GM23338 (cell line): ENCODE measurements at regions not wholly inside any gene's neighbourhood (a gene's known extent, or its start where the extent isn't known, plus 50 kb on each side); places are given as distances from the start of the nearest gene placed in this dataset.

Source experiments
- ATAC-seq: fragments of 200-7000 bp; cut with Tn5 transposase; 3 replicates; pipeline ENCODE4 v1.9.1; 2020
- DNase-seq: peaks from one replicate; pipeline ENCODE4 v3.0.0-alpha.2; 2015; ENCODE audit warnings: low spot score
- H2AFZ ChIP-seq: fragments of 200-600 bp; sonication (generic); 2 replicates; pipeline ENCODE4 v1.8.0; 2016; ENCODE audit warnings: antibody characterized with exemption, mild to moderate bottlenecking, moderate library complexity
- H3F3A ChIP-seq: fragments of 200-600 bp; sonication (generic); replicated peaks from 2 replicates; pipeline ENCODE4 v1.8.0; 2017; ENCODE audit warnings: antibody characterized with exemption, mixed run types, low read depth
- H3K27ac ChIP-seq: fragments of 200-600 bp; sonication (generic); 2 replicates; pipeline ENCODE4 v1.6.1; 2016; ENCODE audit warnings: low read depth
- H3K27me3 ChIP-seq: fragments of 200-600 bp; sonication (generic); 2 replicates; pipeline ENCODE4 v1.8.0; 2016; ENCODE audit warnings: mild to moderate bottlenecking, mixed run types, moderate library complexity; ENCODE audit not compliant: insufficient read depth
- H3K36me3 ChIP-seq: fragments of 200-600 bp; sonication (generic); 2 replicates; pipeline ENCODE4 v1.8.0; 2016; ENCODE audit warnings: mild to moderate bottlenecking; ENCODE audit not compliant: insufficient read depth
- H3K4me1 ChIP-seq: fragments of 200-600 bp; sonication (generic); 2 replicates; pipeline ENCODE4 v1.8.0; 2016; ENCODE audit warnings: mild to moderate bottlenecking, moderate library complexity; ENCODE audit not compliant: insufficient read depth
- H3K4me2 ChIP-seq: fragments of 200-600 bp; sonication (generic); 2 replicates; pipeline ENCODE4 v1.7.1; 2017; ENCODE audit warnings: mixed run types
- H3K4me3 ChIP-seq: fragments of 200-600 bp; sonication (generic); 2 replicates; pipeline ENCODE4 v1.6.1; 2016; ENCODE audit warnings: mixed run types
- H3K79me2 ChIP-seq: fragments of 200-600 bp; sonication (generic); replicated peaks from 2 replicates; pipeline ENCODE4 v1.8.0; 2017; ENCODE audit warnings: mild to moderate bottlenecking; ENCODE audit not compliant: insufficient read depth
- H3K9me2 ChIP-seq: fragments of 200-600 bp; sonication (generic); 2 replicates; pipeline ENCODE4 v1.8.0; 2017; ENCODE audit not compliant: insufficient read depth
- H4K20me1 ChIP-seq: fragments of 200-600 bp; sonication (generic); replicated peaks from 2 replicates; pipeline ENCODE4 v1.8.0; 2017; ENCODE audit warnings: mild to moderate bottlenecking; ENCODE audit not compliant: insufficient read depth
- H3K27ac Mint-ChIP-seq: 2 replicates; pipeline ENCODE4 v1.8.0; 2020; ENCODE audit warnings: inconsistent platforms, mild to moderate bottlenecking, moderate library complexity, mixed read lengths
- H3K27me3 Mint-ChIP-seq: 3 replicates; pipeline ENCODE4 v1.8.0; 2022; ENCODE audit warnings: low read depth, mild to moderate bottlenecking, moderate library complexity, mixed read lengths, inconsistent platforms; ENCODE audit not compliant: insufficient read depth, poor library complexity
- H3K36me3 Mint-ChIP-seq: 3 replicates; pipeline ENCODE4 v1.8.0; 2021; ENCODE audit warnings: low read depth, mild to moderate bottlenecking, inconsistent platforms, moderate library complexity, mixed read lengths
- H3K4me1 Mint-ChIP-seq: 3 replicates; pipeline ENCODE4 v1.8.0; 2020; ENCODE audit warnings: mild to moderate bottlenecking, inconsistent platforms, mixed read lengths
- H3K4me3 Mint-ChIP-seq: 3 replicates; pipeline ENCODE4 v1.8.0; 2021; ENCODE audit warnings: moderate library complexity, mild to moderate bottlenecking, inconsistent platforms, mixed read lengths
- H3K9me3 Mint-ChIP-seq: 3 replicates; pipeline ENCODE4 v1.8.0; 2020; ENCODE audit warnings: moderate library complexity, mild to moderate bottlenecking, inconsistent platforms, mixed read lengths
- CTCF ChIP-seq, 2 experiments: fragments of 200-600 bp in 1 of 2; sonication (generic) in 1 of 2; conservative IDR thresholded peaks; 2 replicates each; pipeline versions ENCODE4 v1.5.1 to v1.6.1; 2016 to 2017; ENCODE audit warnings: antibody characterized with exemption in 2 of 2, low read depth in 2 of 2, mild to moderate bottlenecking in 2 of 2, moderate library complexity in 1 of 2
- EZH2 ChIP-seq: fragments of 200-600 bp; sonication (generic); IDR thresholded peaks from one replicate; pipeline ENCODE4 v1.8.0; 2017; ENCODE audit warnings: antibody characterized with exemption, mild to moderate bottlenecking, low read depth; ENCODE audit not compliant: unreplicated experiment
- JUNB ChIP-seq: IDR thresholded peaks from one replicate; pipeline ENCODE4 v1.6.1; 2016; ENCODE audit warnings: antibody characterized with exemption; ENCODE audit not compliant: unreplicated experiment
- NANOG ChIP-seq: IDR thresholded peaks from 2 replicates; pipeline ENCODE4 v1.6.1; 2016; ENCODE audit warnings: antibody characterized with exemption, borderline replicate concordance
- POLR2AphosphoS5 ChIP-seq: IDR thresholded peaks from 2 replicates; pipeline ENCODE4 v1.6.1; 2016; ENCODE audit warnings: antibody characterized with exemption, low read depth
- ZNF114 ChIP-seq: fragments of 250-450 bp; sonication (Bioruptor Pico); IDR thresholded peaks from 2 replicates; pipeline ENCODE4 v1.5.0; 2020; ENCODE audit warnings: mild to moderate bottlenecking, moderate library complexity
- ZNF331 ChIP-seq: fragments of 250-450 bp; sonication (Bioruptor Pico); IDR thresholded peaks from 2 replicates; pipeline ENCODE4 v1.5.0; 2020; ENCODE audit warnings: low read depth, mild to moderate bottlenecking, moderate library complexity
- ZNF462 ChIP-seq: fragments of 250-450 bp; sonication (Bioruptor Pico); IDR thresholded peaks from 2 replicates; pipeline ENCODE4 v1.5.0; 2020; ENCODE audit warnings: mild to moderate bottlenecking, moderate library complexity
- TF ChIP-seq, protein P1 (sequence below): IDR thresholded peaks from one replicate; pipeline ENCODE4 v1.6.1; 2018; ENCODE audit warnings: antibody characterized with exemption; ENCODE audit not compliant: unreplicated experiment
- TF ChIP-seq, protein P2 (sequence below): IDR thresholded peaks from 2 replicates; pipeline ENCODE4 v1.6.1; 2016; ENCODE audit warnings: antibody characterized with exemption

DNA sequence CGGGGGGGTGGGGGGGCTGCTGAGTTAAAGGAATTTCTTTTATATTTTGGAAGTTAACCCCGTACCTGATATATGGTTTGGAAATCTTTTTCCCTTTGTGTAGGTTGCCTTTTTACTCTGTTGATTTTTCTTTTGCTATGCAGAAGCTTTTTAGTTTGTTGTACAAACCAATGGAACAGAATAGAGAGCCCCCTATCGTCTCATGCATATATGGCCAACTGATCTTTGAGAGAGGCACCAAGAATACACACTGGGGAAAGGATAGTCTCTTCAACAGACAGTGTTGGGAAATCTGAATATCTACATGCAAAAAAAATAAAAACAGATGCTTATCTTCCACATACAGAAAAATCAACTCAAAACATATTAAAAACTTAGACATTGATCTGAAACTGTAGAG lies 647.8 kb upstream of the KLHL29 start:
- Histone ChIP-seq H3F3A (no peaks in the 10 kb centered on the region), H3K4me1 (no peaks in the 10 kb centered on the region), H3K27me3 (no peaks in the 10 kb centered on the region), H3K9me2 (no peaks in the 10 kb centered on the region), H3K27ac (no peak overlapping the region), H3K36me3 (no peaks in the 10 kb centered on the region), H4K20me1 (no peaks in the 10 kb centered on the region), H3K79me2 (no peaks in the 10 kb centered on the region), H3K4me3 (no peak overlapping the region), H2AFZ (no peak overlapping the region), H3K4me2 (no peak overlapping the region)
- H3K4me1 Mint-ChIP-seq = no peaks in the 10 kb centered on the region
- H3K9me3 Mint-ChIP-seq = peaks cover 5% of the 10 kb centered on the region; the same call in 1 of the 3 replicates
- peak; percentile 2 for DNase-seq
- no peak overlapping the region for H3K4me3 Mint-ChIP-seq
- no peak for ATAC-seq
- no peak overlapping the region for H3K27ac Mint-ChIP-seq
- H3K36me3 Mint-ChIP-seq = peaks cover 3% of the 10 kb centered on the region; the same call in 1 of the 3 replicates
- no peaks in the 10 kb centered on the region for H3K27me3 Mint-ChIP-seq
- TF ChIP-seq CTCF (conservative IDR thresholded peaks at IDR 0.05; ENCODE audit: low read depth in 2 of 2) = peak; percentile 28 to 29; a peak in 3 of 4 replicates
- no peak for TF ChIP-seq ZNF114 (CRISPR knock-in tag)

DNA sequence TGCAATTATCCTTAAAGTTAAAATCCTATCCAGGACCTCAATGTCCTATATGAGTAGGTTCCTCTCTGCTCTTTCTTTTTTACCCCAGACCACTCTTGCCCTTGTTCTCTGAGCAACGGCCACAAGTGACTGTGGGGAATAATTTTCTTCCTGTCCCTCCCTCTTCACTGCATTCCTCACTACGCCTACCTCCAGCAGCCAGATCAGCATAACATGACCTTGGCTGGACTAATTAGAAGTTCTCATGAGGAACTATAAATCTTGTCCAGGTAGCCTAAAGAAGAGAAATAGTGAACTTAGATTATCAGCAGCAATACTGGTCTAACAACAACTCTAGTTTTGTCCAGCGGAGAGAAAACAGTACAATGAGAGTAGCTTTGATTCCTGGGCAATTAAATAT lies 643.8 kb upstream of the KLHL29 start:
- no peaks in the 10 kb centered on the region for H3F3A ChIP-seq
- peaks cover 1% of the 10 kb centered on the region for H3K27me3 Mint-ChIP-seq
- no peak overlapping the region for H3K27ac ChIP-seq
- no peak overlapping the region for H3K4me3 ChIP-seq
- H3K36me3 Mint-ChIP-seq = no peaks in the 10 kb centered on the region
- no peak overlapping the region for H3K4me3 Mint-ChIP-seq
- no peak overlapping the region for H3K27ac Mint-ChIP-seq
- no peak for DNase-seq
- 0 out of 2 replicates have a peak, but pooled peaks cover 5% of the 10 kb centered on the region for H3K9me2 ChIP-seq
- no peaks in the 10 kb centered on the region for H3K9me3 Mint-ChIP-seq
- no peak for ATAC-seq
- no peaks in the 10 kb centered on the region for H3K4me1 Mint-ChIP-seq
- no peaks in the 10 kb centered on the region for H3K27me3 ChIP-seq
- no peaks in the 10 kb centered on the region for H3K4me1 ChIP-seq
- no peak overlapping the region for H3K4me2 ChIP-seq
- H4K20me1 ChIP-seq = no peaks in the 10 kb centered on the region
- no peak overlapping the region for H2AFZ ChIP-seq
- no peaks in the 10 kb centered on the region for H3K79me2 ChIP-seq
- no peaks in the 10 kb centered on the region for H3K36me3 ChIP-seq
- TF ChIP-seq ZNF114 (CRISPR knock-in tag) (no peak), ZNF331 (CRISPR knock-in tag) (no peak), JUNB (no peak), EZH2 (no peak), NANOG (no peak), POLR2AphosphoS5 (no peak), ZNF462 (no peak)
- TF ChIP-seq, protein P1, sequence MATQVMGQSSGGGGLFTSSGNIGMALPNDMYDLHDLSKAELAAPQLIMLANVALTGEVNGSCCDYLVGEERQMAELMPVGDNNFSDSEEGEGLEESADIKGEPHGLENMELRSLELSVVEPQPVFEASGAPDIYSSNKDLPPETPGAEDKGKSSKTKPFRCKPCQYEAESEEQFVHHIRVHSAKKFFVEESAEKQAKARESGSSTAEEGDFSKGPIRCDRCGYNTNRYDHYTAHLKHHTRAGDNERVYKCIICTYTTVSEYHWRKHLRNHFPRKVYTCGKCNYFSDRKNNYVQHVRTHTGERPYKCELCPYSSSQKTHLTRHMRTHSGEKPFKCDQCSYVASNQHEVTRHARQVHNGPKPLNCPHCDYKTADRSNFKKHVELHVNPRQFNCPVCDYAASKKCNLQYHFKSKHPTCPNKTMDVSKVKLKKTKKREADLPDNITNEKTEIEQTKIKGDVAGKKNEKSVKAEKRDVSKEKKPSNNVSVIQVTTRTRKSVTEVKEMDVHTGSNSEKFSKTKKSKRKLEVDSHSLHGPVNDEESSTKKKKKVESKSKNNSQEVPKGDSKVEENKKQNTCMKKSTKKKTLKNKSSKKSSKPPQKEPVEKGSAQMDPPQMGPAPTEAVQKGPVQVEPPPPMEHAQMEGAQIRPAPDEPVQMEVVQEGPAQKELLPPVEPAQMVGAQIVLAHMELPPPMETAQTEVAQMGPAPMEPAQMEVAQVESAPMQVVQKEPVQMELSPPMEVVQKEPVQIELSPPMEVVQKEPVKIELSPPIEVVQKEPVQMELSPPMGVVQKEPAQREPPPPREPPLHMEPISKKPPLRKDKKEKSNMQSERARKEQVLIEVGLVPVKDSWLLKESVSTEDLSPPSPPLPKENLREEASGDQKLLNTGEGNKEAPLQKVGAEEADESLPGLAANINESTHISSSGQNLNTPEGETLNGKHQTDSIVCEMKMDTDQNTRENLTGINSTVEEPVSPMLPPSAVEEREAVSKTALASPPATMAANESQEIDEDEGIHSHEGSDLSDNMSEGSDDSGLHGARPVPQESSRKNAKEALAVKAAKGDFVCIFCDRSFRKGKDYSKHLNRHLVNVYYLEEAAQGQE = no peak
- TF ChIP-seq, protein P2, sequence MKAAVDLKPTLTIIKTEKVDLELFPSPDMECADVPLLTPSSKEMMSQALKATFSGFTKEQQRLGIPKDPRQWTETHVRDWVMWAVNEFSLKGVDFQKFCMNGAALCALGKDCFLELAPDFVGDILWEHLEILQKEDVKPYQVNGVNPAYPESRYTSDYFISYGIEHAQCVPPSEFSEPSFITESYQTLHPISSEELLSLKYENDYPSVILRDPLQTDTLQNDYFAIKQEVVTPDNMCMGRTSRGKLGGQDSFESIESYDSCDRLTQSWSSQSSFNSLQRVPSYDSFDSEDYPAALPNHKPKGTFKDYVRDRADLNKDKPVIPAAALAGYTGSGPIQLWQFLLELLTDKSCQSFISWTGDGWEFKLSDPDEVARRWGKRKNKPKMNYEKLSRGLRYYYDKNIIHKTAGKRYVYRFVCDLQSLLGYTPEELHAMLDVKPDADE = no peak
